ENCODE measurements at regions not wholly inside any gene's neighbourhood (a gene's known extent, or its start where the extent isn't known, plus 50 kb on each side); places are given as distances from the start of the nearest gene placed in this dataset.

- in situ Hi-C loops (cut with HindIII; ENCODE audit: low sequenced_read_pairs) = no loop called here
- DNase-seq (ENCODE audit: low read depth) = no peak
- no peak for TF ChIP-seq CTCF (IDR thresholded peaks at IDR 0.05; ENCODE audit: low read depth, low read length, missing control alignments)
- no peak overlapping the region for H3K4me3 ChIP-seq (ENCODE audit: low read depth, low read length)
These were observed 433.6 kb upstream of the DPH6 start for GRCh38 chr15:35979608-35980007.

GRCh38 chr15:35980719-35981118, 434.8 kb upstream of the DPH6 start:
- no peak for DNase-seq (ENCODE audit: low read depth)
- no peak for TF ChIP-seq CTCF (IDR thresholded peaks at IDR 0.05; ENCODE audit: low read depth, low read length, missing control alignments)
- in situ Hi-C loops (cut with HindIII; ENCODE audit: low sequenced_read_pairs) = no loop called here
- no peak overlapping the region for H3K4me3 ChIP-seq (ENCODE audit: low read depth, low read length)

- DNase-seq (ENCODE audit: low read depth) = no peak
- in situ Hi-C loops (cut with HindIII; ENCODE audit: low sequenced_read_pairs) = no loop called here
- TF ChIP-seq CTCF (IDR thresholded peaks at IDR 0.05; ENCODE audit: low read depth, low read length, missing control alignments) = no peak
- no peak overlapping the region for H3K4me3 ChIP-seq (ENCODE audit: low read depth, low read length)
These were observed 440.3 kb upstream of the DPH6 start for GRCh38 chr15:35986191-35986721.

GRCh38 chr15:35987056-35987455, 441.1 kb upstream of the DPH6 start:
- TF ChIP-seq CTCF (IDR thresholded peaks at IDR 0.05; ENCODE audit: low read depth, low read length, missing control alignments) = no peak

GRCh38 chr15:35991386-35991785, 445.4 kb upstream of the DPH6 start:
- H3K4me3 ChIP-seq (ENCODE audit: low read depth, low read length) = no peak overlapping the region
- DNase-seq (ENCODE audit: low read depth) = no peak
- TF ChIP-seq CTCF (IDR thresholded peaks at IDR 0.05; ENCODE audit: low read depth, low read length, missing control alignments) = no peak
- in situ Hi-C loops (cut with HindIII; ENCODE audit: low sequenced_read_pairs) = no loop called here

More at GRCh38 chr15:35987056-35987455, 441.1 kb upstream of the DPH6 start:
- in situ Hi-C loops (cut with HindIII; ENCODE audit: low sequenced_read_pairs) = no loop called here
- no peak for DNase-seq (ENCODE audit: low read depth)
- H3K4me3 ChIP-seq (ENCODE audit: low read depth, low read length) = no peak overlapping the region

GRCh38 chr15:35992791-35993190, 446.8 kb upstream of the DPH6 start:
- no peak overlapping the region for H3K4me3 ChIP-seq (ENCODE audit: low read depth, low read length)
- in situ Hi-C loops (cut with HindIII; ENCODE audit: low sequenced_read_pairs) = no loop called here
- DNase-seq (ENCODE audit: low read depth) = no peak
- TF ChIP-seq CTCF (IDR thresholded peaks at IDR 0.05; ENCODE audit: low read depth, low read length, missing control alignments) = no peak

GRCh38 chr15:35993196-35993595, 447.2 kb upstream of the DPH6 start:
- no peak for TF ChIP-seq CTCF (IDR thresholded peaks at IDR 0.05; ENCODE audit: low read depth, low read length, missing control alignments)
- in situ Hi-C loops (cut with HindIII; ENCODE audit: low sequenced_read_pairs) = no loop called here
- no peak overlapping the region for H3K4me3 ChIP-seq (ENCODE audit: low read depth, low read length)
- DNase-seq (ENCODE audit: low read depth) = no peak
